Fibroblast of lung (primary cell): ENCODE measurements at regions not wholly inside any gene's neighbourhood (a gene's known extent, or its start where the extent isn't known, plus 50 kb on each side); places are given as distances from the start of the nearest gene placed in this dataset.

ENCODE experiments used
- DNase-seq, 2 donors: peaks; one replicate each; pipeline versions ENCODE4 v3.0.0 to v3.0.0-alpha.2; 2010; ENCODE audit warnings: low read depth in 2 of 2
- H2AFZ ChIP-seq: 2 replicates; pipeline ENCODE4 v1.5.1; 2012; ENCODE audit warnings: low read length, control low read depth, inconsistent platforms
- H3K27ac ChIP-seq: 2 replicates; pipeline ENCODE4 v1.5.1; 2011; ENCODE audit warnings: low read length, control low read depth; ENCODE audit not compliant: insufficient read depth
- H3K27me3 ChIP-seq: 2 replicates; pipeline ENCODE4 v1.5.1; 2011; ENCODE audit warnings: mild to moderate bottlenecking, low read length; ENCODE audit not compliant: control insufficient read depth, insufficient read depth
- H3K36me3 ChIP-seq: 2 replicates; pipeline ENCODE4 v1.5.1; 2011; ENCODE audit warnings: low read length; ENCODE audit not compliant: control insufficient read depth, insufficient read depth
- H3K4me1 ChIP-seq: 2 replicates; pipeline ENCODE4 v1.5.1; 2011; ENCODE audit warnings: low read length; ENCODE audit not compliant: control insufficient read depth, insufficient read depth; ENCODE audit errors: extremely low read depth
- H3K4me2 ChIP-seq: 2 replicates; pipeline ENCODE4 v1.5.1; 2011; ENCODE audit warnings: low read length, control low read depth; ENCODE audit not compliant: insufficient read depth; ENCODE audit errors: extremely low read depth
- H3K4me3 ChIP-seq, 4 experiments: fragments of 200-600 bp in 1 of 4; sonication (generic) in 1 of 4; replicated peaks in 1 of 4; 2 replicates each; pipeline ENCODE4 v1.5.1; 2011 to 2016; ENCODE audit warnings: low read length in 4 of 4, low read depth in 3 of 4, mild to moderate bottlenecking in 3 of 4, control low read depth in 2 of 4, inconsistent platforms in 1 of 4, mixed read lengths in 1 of 4; ENCODE audit not compliant: insufficient read depth in 1 of 4; ENCODE audit errors: control extremely low read depth in 1 of 4
- H3K79me2 ChIP-seq: 2 replicates; pipeline ENCODE4 v1.5.1; 2012; ENCODE audit warnings: mild to moderate bottlenecking, low read length, inconsistent platforms; ENCODE audit not compliant: control insufficient read depth, insufficient read depth
- H3K9ac ChIP-seq: 2 replicates; pipeline ENCODE4 v1.5.1; 2011; ENCODE audit warnings: mild to moderate bottlenecking, low read length, control low read depth; ENCODE audit not compliant: insufficient read depth
- H3K9me3 ChIP-seq: 2 replicates; pipeline ENCODE4 v1.5.1; 2012; ENCODE audit warnings: low read depth, low read length; ENCODE audit not compliant: control insufficient read depth, insufficient read depth
- H4K20me1 ChIP-seq: 2 replicates; pipeline ENCODE4 v1.5.1; 2011; ENCODE audit warnings: low read length; ENCODE audit not compliant: control insufficient read depth, insufficient read depth; ENCODE audit errors: extremely low read depth
- EZH2 ChIP-seq: IDR thresholded peaks from 2 replicates; pipeline ENCODE4 v1.5.1; 2012; ENCODE audit warnings: low read length, control low read depth, mild to moderate bottlenecking; ENCODE audit errors: missing control alignments
- TF ChIP-seq, protein P1 (sequence below), 2 donors: IDR thresholded peaks in 1 of 2; conservative IDR thresholded peaks in 1 of 2; 1 replicate in 1 of 2; 2 replicates in 1 of 2; pipeline ENCODE4 v1.5.1; 2011 to 2012; ENCODE audit warnings: low read length in 2 of 2, control low read depth in 1 of 2, inconsistent platforms in 1 of 2, low read depth in 1 of 2, mild to moderate bottlenecking in 1 of 2

DNA sequence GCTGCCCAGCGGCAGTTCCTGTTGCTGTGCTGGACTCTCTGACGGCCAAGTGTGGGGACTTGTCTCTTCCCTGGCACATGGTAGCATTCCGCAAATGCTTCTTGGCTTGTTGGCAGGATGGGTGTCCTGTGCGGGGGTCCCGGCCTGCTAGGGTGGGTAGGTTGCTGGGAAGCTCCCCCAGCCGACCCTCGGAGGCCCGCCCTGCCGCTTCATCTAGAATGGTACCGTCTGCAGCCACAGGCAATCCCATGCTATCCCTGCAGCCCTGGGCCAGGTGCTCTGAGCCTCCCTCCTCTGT lies 78.3 kb upstream of the LHX1 start:
- Histone ChIP-seq H3K4me1 (no peaks in the 10 kb centered on the region), H3K36me3 (no peaks in the 10 kb centered on the region), H3K27me3 (peaks cover 12% of the 10 kb centered on the region), H3K4me3 (no peak overlapping the region), H3K4me2 (no peak overlapping the region), H4K20me1 (no peaks in the 10 kb centered on the region), H3K9me3 (no peaks in the 10 kb centered on the region), H3K79me2 (no peaks in the 10 kb centered on the region), H3K27ac (no peak overlapping the region), H2AFZ (no peak overlapping the region), H3K9ac (no peak overlapping the region)
- TF ChIP-seq, protein P1, sequence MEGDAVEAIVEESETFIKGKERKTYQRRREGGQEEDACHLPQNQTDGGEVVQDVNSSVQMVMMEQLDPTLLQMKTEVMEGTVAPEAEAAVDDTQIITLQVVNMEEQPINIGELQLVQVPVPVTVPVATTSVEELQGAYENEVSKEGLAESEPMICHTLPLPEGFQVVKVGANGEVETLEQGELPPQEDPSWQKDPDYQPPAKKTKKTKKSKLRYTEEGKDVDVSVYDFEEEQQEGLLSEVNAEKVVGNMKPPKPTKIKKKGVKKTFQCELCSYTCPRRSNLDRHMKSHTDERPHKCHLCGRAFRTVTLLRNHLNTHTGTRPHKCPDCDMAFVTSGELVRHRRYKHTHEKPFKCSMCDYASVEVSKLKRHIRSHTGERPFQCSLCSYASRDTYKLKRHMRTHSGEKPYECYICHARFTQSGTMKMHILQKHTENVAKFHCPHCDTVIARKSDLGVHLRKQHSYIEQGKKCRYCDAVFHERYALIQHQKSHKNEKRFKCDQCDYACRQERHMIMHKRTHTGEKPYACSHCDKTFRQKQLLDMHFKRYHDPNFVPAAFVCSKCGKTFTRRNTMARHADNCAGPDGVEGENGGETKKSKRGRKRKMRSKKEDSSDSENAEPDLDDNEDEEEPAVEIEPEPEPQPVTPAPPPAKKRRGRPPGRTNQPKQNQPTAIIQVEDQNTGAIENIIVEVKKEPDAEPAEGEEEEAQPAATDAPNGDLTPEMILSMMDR (conservative IDR thresholded peaks at IDR 0.05 in 1 of 2, IDR thresholded peaks at IDR 0.05 in 1 of 2; ENCODE audit: low read depth in 1 of 2, low read length in 2 of 2): no peak
- no peak for TF ChIP-seq EZH2
- no peak for DNase-seq

GRCh38 chr17:36859706-36860105 lies 77.6 kb upstream of the LHX1 start:
- no peaks in the 10 kb centered on the region for H3K79me2 ChIP-seq
- no peak for TF ChIP-seq EZH2
- TF ChIP-seq, protein P1 (conservative IDR thresholded peaks at IDR 0.05 in 1 of 2, IDR thresholded peaks at IDR 0.05 in 1 of 2; ENCODE audit: low read depth in 1 of 2, low read length in 2 of 2): no peak
- no peak for DNase-seq
- H2AFZ ChIP-seq: no peak overlapping the region
- no peaks in the 10 kb centered on the region for H3K4me1 ChIP-seq
- H3K27ac ChIP-seq: no peak overlapping the region
- H3K4me3 ChIP-seq: no peak overlapping the region
- H3K27me3 ChIP-seq: peaks cover 12% of the 10 kb centered on the region
- no peaks in the 10 kb centered on the region for H3K36me3 ChIP-seq
- H3K9ac ChIP-seq: no peak overlapping the region
- H3K9me3 ChIP-seq: no peaks in the 10 kb centered on the region
- H3K4me2 ChIP-seq: no peak overlapping the region
- H4K20me1 ChIP-seq: no peaks in the 10 kb centered on the region

- Histone ChIP-seq H3K36me3 (no peaks in the 10 kb centered on the region), H4K20me1 (no peaks in the 10 kb centered on the region), H3K27me3 (peaks cover 8% of the 10 kb centered on the region), H3K79me2 (no peaks in the 10 kb centered on the region), H3K4me2 (no peak overlapping the region), H3K9me3 (no peaks in the 10 kb centered on the region), H3K4me1 (no peaks in the 10 kb centered on the region), H3K27ac (no peak overlapping the region), H3K9ac (no peak overlapping the region), H3K4me3 (no peak overlapping the region), H2AFZ (no peak overlapping the region)
- no peak for TF ChIP-seq EZH2
- TF ChIP-seq, protein P1 (conservative IDR thresholded peaks at IDR 0.05 in 1 of 2, IDR thresholded peaks at IDR 0.05 in 1 of 2; ENCODE audit: low read depth in 1 of 2, low read length in 2 of 2): no peak
- DNase-seq: no peak
These were observed 75.7 kb upstream of the LHX1 start for GRCh38 chr17:36861531-36861930.
